Hepatocyte (in vitro differentiated cells): ENCODE measurements at regions not wholly inside any gene's neighbourhood (a gene's known extent, or its start where the extent isn't known, plus 50 kb on each side); places are given as distances from the start of the nearest gene placed in this dataset.

Experiments
- CTCF ChIP-seq: fragments of 200-600 bp; sonication (generic); IDR thresholded peaks from 2 replicates; pipeline ENCODE4 v1.5.1; 2016; ENCODE audit warnings: antibody characterized with exemption, mild to moderate bottlenecking; ENCODE audit not compliant: poor library complexity
- EZH2 ChIP-seq: fragments of 200-600 bp; sonication (generic); IDR thresholded peaks from 2 replicates; pipeline ENCODE4 v1.6.1; 2016; ENCODE audit warnings: antibody characterized with exemption, mild to moderate bottlenecking, borderline replicate concordance

GRCh38 chr5:27810458-27810857, 772.1 kb upstream of the CDH9 start:
- TF ChIP-seq CTCF (no peak), EZH2 (no peak)
